ENCODE measurements at regions not wholly inside any gene's neighbourhood (a gene's known extent, or its start where the extent isn't known, plus 50 kb on each side); places are given as distances from the start of the nearest gene placed in this dataset.

DNA sequence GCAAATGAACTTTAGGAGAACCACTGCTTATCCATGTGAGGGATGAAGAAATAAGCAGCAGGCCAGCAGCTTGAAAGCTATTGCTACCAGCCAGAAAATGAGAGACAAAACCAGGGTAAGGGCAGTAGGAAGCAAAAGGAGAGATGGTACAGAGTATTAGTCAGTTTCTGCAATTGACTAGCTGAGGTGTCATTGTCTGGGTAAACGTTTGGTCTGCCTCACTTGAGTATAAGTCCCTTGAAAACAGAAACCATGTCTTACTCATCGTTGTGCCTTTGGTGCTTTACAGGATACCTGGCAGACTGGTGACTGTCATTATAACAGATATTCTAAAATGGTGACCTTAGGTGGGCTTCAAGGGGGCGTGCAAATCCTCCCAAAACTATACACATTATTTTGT lies 63.9 kb upstream of the USP47 start:
- Histone ChIP-seq H3K27me3 (no peaks in the 10 kb centered on the region), H3K9me3 (no peaks in the 10 kb centered on the region), H3K27ac (no peak overlapping the region), H3K4me3 (replicated peaks in 1 of 3) (no peak overlapping the region), H3K36me3 (no peaks in the 10 kb centered on the region), H3K4me1 (peaks cover 0 to 9% of the 10 kb centered on the region in 2 donors)
- WGBS, 2 donors, result 75 to 81% methylated on average over 3 of the region's 3 CpGs
- intact Hi-C loops (cut with DNase I), result no loop called here
- no peak for DNase-seq
- TF ChIP-seq, protein P1, sequence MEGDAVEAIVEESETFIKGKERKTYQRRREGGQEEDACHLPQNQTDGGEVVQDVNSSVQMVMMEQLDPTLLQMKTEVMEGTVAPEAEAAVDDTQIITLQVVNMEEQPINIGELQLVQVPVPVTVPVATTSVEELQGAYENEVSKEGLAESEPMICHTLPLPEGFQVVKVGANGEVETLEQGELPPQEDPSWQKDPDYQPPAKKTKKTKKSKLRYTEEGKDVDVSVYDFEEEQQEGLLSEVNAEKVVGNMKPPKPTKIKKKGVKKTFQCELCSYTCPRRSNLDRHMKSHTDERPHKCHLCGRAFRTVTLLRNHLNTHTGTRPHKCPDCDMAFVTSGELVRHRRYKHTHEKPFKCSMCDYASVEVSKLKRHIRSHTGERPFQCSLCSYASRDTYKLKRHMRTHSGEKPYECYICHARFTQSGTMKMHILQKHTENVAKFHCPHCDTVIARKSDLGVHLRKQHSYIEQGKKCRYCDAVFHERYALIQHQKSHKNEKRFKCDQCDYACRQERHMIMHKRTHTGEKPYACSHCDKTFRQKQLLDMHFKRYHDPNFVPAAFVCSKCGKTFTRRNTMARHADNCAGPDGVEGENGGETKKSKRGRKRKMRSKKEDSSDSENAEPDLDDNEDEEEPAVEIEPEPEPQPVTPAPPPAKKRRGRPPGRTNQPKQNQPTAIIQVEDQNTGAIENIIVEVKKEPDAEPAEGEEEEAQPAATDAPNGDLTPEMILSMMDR (IDR thresholded peaks at IDR 0.05), result no peak
- TF ChIP-seq POLR2A (IDR thresholded peaks at IDR 0.05), result no peak

DNA sequence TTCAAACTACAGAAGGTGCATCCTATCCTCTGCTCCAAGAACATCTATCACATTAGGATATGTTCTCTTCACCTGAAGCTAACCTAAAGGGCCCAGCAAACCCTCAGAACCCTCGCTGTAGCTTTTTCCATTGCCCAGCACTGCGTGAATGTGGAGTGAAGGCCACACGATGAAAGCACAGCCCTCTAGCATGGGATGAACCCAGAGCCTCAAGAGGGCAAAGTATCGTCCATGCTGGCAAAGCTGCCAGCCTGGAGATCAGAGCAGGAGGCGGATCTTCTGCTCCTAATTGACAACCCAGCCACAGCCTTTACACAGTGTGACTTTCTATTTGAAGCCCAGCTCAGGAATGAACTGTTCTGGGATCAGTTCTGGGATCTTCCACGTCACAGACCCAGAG lies 65.1 kb upstream of the USP47 start:
- 80 to 88% methylated on average over 6 of the region's 6 CpGs for WGBS, 2 donors
- no peak overlapping the region for H3K4me3 ChIP-seq (replicated peaks in 1 of 3)
- peaks cover 0 to 9% of the 10 kb centered on the region in 2 donors for H3K4me1 ChIP-seq
- no peaks in the 10 kb centered on the region for H3K9me3 ChIP-seq
- TF ChIP-seq, protein P1 (IDR thresholded peaks at IDR 0.05), result no peak
- TF ChIP-seq POLR2A (IDR thresholded peaks at IDR 0.05), result no peak
- no peaks in the 10 kb centered on the region for H3K27me3 ChIP-seq
- no peak for DNase-seq
- intact Hi-C loops (cut with DNase I), result no loop called here
- H3K27ac ChIP-seq, result no peak overlapping the region
- H3K36me3 ChIP-seq, result no peaks in the 10 kb centered on the region

DNA sequence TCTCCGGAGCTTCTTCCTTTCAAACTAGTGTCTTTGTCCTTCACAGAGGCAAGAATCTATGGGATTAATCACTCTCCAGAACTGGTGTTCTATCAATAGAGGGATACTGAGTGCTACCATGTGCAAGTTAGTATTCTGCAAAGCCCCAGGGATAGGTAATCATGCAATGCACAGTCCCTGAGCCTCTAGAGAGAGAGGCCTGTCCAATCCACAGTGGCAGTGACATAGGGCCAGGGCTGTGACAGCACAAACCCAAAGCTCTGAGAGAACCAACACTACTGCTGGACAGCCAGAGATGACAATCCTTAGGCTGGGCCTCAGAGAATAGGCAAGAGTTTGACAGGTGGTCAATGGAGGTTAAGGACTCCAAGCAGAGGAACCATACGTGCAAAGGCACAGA lies 66.8 kb upstream of the USP47 start:
- intact Hi-C loops (cut with DNase I), result no loop called here
- 87 to 94% methylated on average over 2 of the region's 2 CpGs for WGBS, 2 donors
- TF ChIP-seq POLR2A (IDR thresholded peaks at IDR 0.05), result no peak
- TF ChIP-seq, protein P1 (IDR thresholded peaks at IDR 0.05), result no peak
- Histone ChIP-seq H3K36me3 (no peaks in the 10 kb centered on the region), H3K4me1 (no peaks in the 10 kb centered on the region), H3K27me3 (no peaks in the 10 kb centered on the region), H3K9me3 (no peaks in the 10 kb centered on the region), H3K4me3 (replicated peaks in 1 of 3) (no peak overlapping the region), H3K27ac (no peak overlapping the region)
- no peak for DNase-seq

DNA sequence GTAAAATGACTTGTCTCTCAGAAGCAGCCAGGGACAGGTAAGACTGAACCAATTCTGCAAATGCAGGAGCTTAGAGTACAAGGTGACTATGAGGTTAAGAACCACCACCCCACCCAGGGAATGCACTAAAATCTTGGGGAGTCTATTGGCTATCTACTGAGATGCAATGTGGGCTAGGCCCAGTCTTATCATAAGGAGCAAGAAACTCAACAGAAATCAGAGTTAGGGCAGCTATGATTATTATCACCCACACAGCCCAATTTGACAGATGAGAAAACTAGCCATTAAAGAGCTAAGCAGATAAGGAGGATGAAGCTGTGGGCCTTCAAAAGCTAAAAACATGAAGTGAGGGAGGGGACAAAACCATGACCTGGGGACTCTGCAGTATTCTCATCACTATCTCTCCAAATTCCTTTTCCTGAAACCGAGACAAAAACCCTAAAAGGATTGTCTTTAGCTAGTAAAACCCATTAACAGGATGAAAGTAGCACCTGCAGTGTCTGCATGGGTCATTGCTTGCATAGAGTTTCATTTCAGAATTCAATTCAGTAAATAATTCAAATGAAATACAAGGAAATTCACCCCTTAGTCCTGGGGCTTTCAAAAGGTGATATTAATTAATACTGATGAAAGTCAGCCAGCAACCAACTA lies 68.8 kb upstream of the USP47 start:
- Histone ChIP-seq H3K36me3 (no peaks in the 10 kb centered on the region), H3K4me1 (no peaks in the 10 kb centered on the region), H3K9me3 (no peaks in the 10 kb centered on the region), H3K4me3 (replicated peaks in 1 of 3) (no peak overlapping the region), H3K27ac (no peak overlapping the region), H3K27me3 (no peaks in the 10 kb centered on the region)
- intact Hi-C loops (cut with DNase I), result no loop called here
- 77 to 89% methylated on average over 1 of the region's 1 CpG for WGBS, 2 donors
- TF ChIP-seq POLR2A (IDR thresholded peaks at IDR 0.05), result no peak
- TF ChIP-seq, protein P1 (IDR thresholded peaks at IDR 0.05), result no peak
- no peak for DNase-seq

DNA sequence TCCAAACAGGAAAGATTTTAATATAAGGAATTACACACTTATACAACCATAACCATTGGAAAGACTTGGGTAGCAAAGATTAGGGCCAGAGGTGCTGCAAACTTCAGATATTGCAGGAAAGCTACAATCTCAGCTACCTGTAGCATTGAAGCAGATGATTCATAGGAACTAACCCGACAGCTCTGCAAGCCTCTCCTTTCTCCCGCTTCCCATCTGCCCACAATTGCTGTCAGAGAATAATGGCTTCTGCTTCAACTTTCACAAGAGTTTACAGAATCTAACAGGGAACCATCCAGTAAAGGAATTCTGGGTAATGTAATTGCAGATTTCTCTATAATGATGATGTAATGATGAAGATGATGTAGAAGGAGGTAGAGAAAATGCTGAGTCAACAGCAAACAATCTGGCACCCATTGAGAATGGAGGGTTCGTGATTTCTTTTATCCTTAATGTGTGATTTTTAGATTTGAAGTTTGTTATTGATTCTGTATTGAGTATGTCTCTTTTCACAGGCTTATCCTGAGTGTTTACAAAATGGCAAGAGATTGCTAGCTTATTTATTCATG lies 70.8 kb upstream of the USP47 start:
- Histone ChIP-seq H3K27me3 (no peaks in the 10 kb centered on the region), H3K9me3 (no peaks in the 10 kb centered on the region), H3K4me1 (no peaks in the 10 kb centered on the region), H3K4me3 (replicated peaks in 1 of 3) (no peak overlapping the region), H3K27ac (no peak overlapping the region), H3K36me3 (no peaks in the 10 kb centered on the region)
- DNase-seq, result no peak
- WGBS, 2 donors, result 88 to 97% methylated on average over 3 of the region's 3 CpGs
- TF ChIP-seq POLR2A (IDR thresholded peaks at IDR 0.05), result no peak
- TF ChIP-seq, protein P1 (IDR thresholded peaks at IDR 0.05), result no peak
- intact Hi-C loops (cut with DNase I), result no loop called here

All from thyroid gland (tissue), 4 donors.